ENCODE measurements at regions not wholly inside any gene's neighbourhood (a gene's known extent, or its start where the extent isn't known, plus 50 kb on each side); places are given as distances from the start of the nearest gene placed in this dataset.
"Not testable (repeated sequence)": the region's sequence is repeated elsewhere in the genome, so short reads cannot be mapped to it uniquely, and the experiment has no call there.

DNA sequence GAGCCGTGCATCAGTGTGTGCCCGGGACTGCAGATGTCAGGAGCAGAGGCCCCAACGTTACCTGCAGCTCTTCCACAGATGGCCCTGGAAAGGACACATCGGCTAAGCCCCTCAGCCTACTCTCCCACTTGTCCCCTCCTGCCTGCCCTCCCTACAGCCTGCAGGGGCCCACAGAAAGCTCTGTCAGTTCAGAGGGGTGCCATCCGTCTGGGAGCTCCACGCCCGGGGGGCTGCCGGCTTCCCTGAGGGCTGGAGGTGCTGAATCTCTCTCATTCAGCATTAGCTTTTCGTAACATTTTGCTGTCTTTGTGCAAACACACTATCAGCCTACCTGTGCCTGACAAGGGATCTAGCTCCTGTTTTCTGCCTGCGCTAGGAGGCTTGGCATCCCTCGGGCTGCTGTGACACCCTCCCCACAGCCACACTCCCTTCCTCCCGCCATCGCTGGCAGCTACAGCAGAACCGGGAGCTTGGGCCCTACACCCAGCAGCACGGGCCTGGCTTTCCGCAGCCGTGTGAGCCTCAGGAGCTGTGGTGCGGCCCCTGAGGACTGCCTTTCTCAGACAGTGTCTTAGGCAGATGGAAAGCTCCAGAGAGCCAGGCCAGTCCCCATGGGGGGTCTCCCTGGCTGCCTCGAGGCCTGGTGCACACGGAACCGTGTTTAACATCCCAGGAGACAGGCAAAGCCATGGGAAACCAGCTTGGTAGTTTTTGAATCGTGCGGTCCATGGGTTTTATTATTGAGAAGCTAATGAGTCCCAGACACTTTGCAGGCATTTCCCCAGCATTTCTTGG is 198.3 kb upstream of the B3GAT1 start:
- Mint-ChIP-seq H3K4me1 (no peaks in the 10 kb centered on the region), H3K36me3 (no peaks in the 10 kb centered on the region), H3K4me3 (no peak overlapping the region), H3K27me3 (peaks cover 6% of the 10 kb centered on the region), H3K9me3 (no peaks in the 10 kb centered on the region), H3K27ac (no peak overlapping the region)

DNA sequence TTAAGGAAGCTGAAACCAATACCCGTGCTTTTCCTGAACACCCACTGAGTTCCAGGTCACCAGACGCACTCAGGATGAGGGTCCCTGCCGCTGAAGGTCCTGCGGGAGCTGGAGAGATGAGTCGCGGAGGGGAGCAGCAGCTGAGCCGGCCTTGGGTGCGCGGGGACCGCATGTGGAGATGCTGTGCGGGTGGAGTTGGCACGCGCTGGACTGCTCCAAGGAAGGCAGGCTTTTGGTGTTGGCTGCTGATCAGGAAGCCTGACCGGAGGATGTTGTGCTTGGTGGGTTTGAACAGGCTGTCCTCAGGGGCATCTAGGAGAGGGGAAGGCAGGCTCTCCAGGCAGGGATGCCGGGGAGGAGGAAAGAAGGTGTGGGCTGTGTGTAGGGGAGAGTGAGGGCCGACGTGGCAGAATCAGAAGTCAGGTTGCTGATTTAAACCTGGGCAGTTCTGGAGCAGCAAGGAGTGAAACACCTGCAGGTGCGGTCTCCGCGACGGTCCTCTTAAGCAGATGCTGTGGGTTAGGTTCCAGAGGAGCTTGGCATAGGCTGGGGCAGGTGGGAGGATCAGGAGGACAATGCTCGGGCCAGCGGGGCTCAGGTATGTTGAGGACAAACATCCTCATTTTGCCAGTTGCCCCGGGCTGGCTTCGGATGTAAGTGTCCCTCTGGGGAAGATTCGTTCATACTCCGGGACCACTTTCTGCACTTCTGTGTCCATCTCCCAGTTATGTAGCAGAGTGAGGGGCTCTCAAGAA is 197.5 kb upstream of the B3GAT1 start:
- no peaks in the 10 kb centered on the region for H3K4me1 Mint-ChIP-seq
- H3K36me3 Mint-ChIP-seq, result no peaks in the 10 kb centered on the region
- H3K9me3 Mint-ChIP-seq, result no peaks in the 10 kb centered on the region
- peaks cover 6% of the 10 kb centered on the region for H3K27me3 Mint-ChIP-seq
- H3K4me3 Mint-ChIP-seq, result no peak overlapping the region
- no peak overlapping the region for H3K27ac Mint-ChIP-seq

DNA sequence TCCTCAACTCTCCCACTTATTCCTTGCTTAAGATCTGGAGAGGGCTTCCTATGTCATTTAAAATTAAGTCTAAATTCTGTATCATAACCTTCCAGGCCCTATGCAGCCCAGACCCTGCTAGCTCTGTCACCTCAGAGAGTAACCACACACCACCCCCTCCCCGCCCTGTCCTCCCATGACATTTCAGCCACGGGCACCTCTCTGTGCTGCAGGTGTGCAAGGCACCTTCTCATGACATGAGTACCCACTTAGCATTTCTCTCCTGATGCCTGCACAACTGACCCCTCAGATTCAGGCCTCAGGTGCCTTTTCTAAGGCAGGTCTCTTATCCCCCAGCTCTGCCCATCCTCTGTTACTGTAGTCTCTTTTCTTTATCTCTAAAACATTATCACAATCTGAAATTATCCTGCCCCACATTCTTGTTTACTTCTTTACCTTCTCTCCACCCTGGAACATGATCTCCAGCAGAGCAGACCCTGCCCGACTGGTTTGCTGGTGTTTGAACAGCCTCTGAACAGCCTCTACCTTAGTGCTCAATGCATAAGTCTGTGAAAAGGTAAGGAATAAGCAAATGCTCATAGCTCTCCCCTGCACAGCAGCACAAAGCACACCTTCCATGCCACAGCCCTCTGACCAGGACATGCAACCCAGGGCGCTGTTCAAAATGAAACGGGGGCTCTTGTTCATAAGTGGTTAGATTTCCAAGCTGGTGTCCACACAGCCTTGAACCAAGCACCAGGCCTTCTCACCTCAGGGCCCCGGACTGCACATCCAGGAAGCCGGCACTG is 196.1 kb upstream of the B3GAT1 start:
- H3K9me3 Mint-ChIP-seq, result no peaks in the 10 kb centered on the region
- H3K27me3 Mint-ChIP-seq, result peaks cover 6% of the 10 kb centered on the region
- no peaks in the 10 kb centered on the region for H3K36me3 Mint-ChIP-seq
- H3K27ac Mint-ChIP-seq, result no peak overlapping the region
- H3K4me1 Mint-ChIP-seq, result no peaks in the 10 kb centered on the region
- no peak overlapping the region for H3K4me3 Mint-ChIP-seq

DNA sequence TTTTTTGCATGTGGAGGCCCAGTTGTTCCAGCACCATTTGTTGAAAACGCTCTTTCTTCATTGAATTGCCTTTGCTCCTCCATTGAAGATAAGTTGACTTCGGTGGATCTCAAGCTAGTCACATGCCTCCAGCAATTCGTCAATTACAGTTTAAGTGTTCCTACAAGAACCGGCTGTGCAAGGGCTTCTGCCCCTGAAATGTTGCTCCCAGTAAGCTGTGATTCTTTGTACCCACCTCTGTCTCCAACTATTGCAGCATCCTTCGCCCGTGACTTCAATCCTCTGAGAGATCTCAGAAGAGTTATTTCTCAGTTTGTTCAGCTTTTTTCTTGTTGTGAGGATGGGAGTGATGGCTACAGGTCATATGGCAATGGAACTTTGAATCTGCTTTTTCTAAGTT is 194.2 kb upstream of the B3GAT1 start:
- peaks cover 4% of the 10 kb centered on the region for H3K9me3 Mint-ChIP-seq
- no peak overlapping the region for H3K4me3 Mint-ChIP-seq
- no peak overlapping the region for H3K27ac Mint-ChIP-seq
- no peaks in the 10 kb centered on the region for H3K36me3 Mint-ChIP-seq
- peaks cover 10% of the 10 kb centered on the region for H3K27me3 Mint-ChIP-seq
- no peaks in the 10 kb centered on the region for H3K4me1 Mint-ChIP-seq

DNA sequence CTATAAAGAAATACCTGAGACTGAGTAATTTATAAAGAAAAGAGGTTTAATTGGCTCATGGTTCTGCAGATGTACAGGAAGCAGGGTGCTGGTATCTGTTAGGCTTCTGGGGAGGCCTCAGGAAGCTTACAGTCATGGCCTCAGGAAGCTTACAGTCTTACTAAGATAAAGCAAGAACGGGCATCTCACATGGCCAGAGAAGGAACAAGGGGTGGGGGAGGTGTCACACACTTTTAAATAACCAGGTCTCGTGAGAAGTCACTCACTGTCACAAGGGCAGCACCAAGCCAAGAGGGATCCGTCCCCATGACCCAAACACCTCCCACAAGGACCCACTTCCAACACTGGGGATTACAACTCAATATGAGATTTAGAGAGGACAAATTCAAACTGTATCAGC is 192.8 kb upstream of the B3GAT1 start:
- no peak overlapping the region for H3K27ac Mint-ChIP-seq
- H3K27me3 Mint-ChIP-seq, result peaks cover 13% of the 10 kb centered on the region
- no peak overlapping the region for H3K4me3 Mint-ChIP-seq
- peaks cover 4% of the 10 kb centered on the region for H3K9me3 Mint-ChIP-seq
- H3K4me1 Mint-ChIP-seq, result no peaks in the 10 kb centered on the region
- no peaks in the 10 kb centered on the region for H3K36me3 Mint-ChIP-seq

DNA sequence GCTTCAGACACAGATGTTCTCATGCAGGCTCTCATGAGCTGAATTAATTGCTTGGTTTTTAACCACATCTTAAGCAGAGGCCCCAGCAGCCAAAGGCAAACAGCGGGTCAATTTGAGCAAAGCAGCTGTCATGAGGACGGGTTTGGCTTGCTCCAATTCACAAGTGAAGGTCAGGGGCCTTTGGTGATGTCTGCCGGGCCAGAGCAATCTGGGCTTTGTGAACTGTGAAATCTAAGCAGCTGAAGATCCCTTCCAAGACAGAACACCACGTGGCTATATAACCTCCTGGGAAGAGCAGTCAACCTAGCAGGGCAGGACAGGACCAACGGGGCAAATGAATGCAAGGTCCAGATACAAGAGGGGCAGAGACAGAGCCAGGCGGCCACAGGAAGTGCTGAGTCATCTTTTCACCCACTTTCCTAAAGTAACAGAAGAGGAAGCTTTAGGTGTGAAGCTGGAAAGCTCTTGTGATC is 187.3 kb upstream of the B3GAT1 start:
- H3K9me3 Mint-ChIP-seq, result peaks cover 4% of the 10 kb centered on the region
- H3K4me1 Mint-ChIP-seq, result no peaks in the 10 kb centered on the region
- H3K27me3 Mint-ChIP-seq, result peaks cover 8% of the 10 kb centered on the region
- no peak overlapping the region for H3K27ac Mint-ChIP-seq
- no peaks in the 10 kb centered on the region for H3K36me3 Mint-ChIP-seq
- H3K4me3 Mint-ChIP-seq, result no peak overlapping the region

DNA sequence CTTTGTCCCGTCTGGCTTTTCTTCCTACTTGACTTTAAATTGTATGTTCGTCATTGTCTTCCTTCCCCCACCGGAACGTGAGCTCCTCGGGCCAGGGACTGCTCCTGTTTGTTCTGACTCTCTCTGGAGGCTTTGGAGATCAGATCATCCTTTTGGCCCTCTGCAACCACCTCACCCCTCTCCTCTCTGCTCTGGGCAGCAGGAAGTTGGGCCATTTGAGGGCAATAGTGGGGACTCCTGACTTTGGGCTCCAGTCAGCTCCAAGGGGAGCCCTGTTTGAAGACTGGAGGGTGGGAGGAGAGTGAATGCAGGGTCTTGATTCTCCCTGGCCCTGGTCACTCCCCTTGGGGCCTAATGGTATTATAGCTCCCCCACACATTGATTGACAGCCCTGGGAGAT is 186.3 kb upstream of the B3GAT1 start:
- peaks cover 9% of the 10 kb centered on the region for H3K27me3 Mint-ChIP-seq
- no peak overlapping the region for H3K4me3 Mint-ChIP-seq
- H3K27ac Mint-ChIP-seq, result no peak overlapping the region
- peaks cover 4% of the 10 kb centered on the region for H3K9me3 Mint-ChIP-seq
- H3K36me3 Mint-ChIP-seq, result no peaks in the 10 kb centered on the region
- H3K4me1 Mint-ChIP-seq, result no peaks in the 10 kb centered on the region

DNA sequence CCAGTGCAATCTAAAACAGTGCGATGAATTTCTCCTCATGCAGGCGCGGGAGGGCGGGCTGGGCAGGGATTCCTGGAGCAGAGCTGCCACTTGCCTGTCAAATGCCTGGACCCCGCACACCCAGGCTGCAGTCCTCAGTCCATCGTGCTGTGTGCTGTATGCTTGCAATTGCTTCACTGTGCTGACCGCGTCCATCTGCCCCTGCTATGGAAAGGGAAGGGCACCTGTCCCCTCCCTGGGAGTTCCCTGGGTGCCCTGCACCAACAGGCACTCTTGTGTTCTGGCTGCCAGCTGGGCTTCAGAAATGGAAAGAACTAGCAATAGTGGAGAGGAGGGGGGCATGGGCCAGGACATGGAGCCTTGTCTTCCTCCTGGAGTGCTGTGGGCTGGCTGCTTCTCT is 185.4 kb upstream of the B3GAT1 start:
- no peak overlapping the region for H3K4me3 Mint-ChIP-seq
- H3K36me3 Mint-ChIP-seq, result no peaks in the 10 kb centered on the region
- H3K4me1 Mint-ChIP-seq, result no peaks in the 10 kb centered on the region
- no peak overlapping the region for H3K27ac Mint-ChIP-seq
- H3K9me3 Mint-ChIP-seq, result peaks cover 4% of the 10 kb centered on the region
- peaks cover 9% of the 10 kb centered on the region for H3K27me3 Mint-ChIP-seq

DNA sequence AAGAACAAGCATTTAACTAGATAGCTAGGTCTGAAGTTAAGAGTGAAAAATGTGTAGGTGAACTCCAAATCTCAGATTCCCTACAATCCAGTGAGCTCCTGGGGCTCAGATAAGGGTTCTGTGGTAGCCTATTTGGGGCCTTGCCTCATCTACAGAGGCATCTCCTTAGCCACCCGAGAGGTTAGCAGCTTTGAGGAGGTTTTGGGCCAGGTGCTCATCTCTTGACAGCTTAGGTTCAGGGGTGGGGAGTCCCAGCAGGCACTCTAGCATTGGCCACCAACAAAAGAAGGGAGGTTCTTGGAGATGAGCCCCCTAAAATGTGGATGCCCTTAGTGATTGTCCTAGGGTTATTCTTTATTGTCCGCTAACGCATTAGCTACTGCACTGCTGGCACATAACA is 184.4 kb upstream of the B3GAT1 start:
- H3K4me3 Mint-ChIP-seq, result no peak overlapping the region
- peaks cover 6% of the 10 kb centered on the region for H3K27me3 Mint-ChIP-seq
- H3K9me3 Mint-ChIP-seq, result peaks cover under 1% of the 10 kb centered on the region
- H3K27ac Mint-ChIP-seq, result no peak overlapping the region
- H3K4me1 Mint-ChIP-seq, result no peaks in the 10 kb centered on the region
- no peaks in the 10 kb centered on the region for H3K36me3 Mint-ChIP-seq

DNA sequence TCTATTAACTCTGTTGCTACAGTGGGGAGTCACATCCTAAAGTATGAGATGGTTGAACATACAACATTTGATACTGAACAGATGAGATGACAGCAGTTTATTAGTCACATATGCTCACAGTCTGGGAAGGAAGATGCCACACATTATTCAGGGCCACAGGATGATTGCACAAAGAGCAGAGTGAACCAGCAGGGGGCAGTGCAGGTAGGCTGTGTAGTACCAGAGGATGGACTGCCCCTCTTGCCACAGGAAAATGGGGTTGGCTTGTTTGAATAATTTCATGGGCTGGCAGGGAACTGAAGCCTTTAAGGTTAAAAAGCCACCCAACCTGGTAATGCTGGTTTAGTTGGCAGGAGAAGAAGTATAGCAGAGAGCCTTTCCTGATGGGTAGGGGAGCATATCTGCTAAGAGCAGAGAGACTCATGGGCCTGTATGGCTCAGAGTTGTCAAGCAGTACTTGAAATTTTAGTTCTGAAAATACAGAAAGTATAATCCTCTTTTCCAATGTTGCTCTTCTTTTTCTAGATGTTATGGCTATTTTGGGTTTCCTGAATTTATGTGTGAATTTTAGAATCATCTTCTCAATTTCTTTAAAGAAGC is 180.4 kb upstream of the B3GAT1 start:
- Mint-ChIP-seq H3K4me1 (no peaks in the 10 kb centered on the region), H3K27me3 (peaks cover 9% of the 10 kb centered on the region), H3K36me3 (no peaks in the 10 kb centered on the region), H3K4me3 (no peak overlapping the region), H3K9me3 (no peaks in the 10 kb centered on the region), H3K27ac (no peak overlapping the region)

DNA sequence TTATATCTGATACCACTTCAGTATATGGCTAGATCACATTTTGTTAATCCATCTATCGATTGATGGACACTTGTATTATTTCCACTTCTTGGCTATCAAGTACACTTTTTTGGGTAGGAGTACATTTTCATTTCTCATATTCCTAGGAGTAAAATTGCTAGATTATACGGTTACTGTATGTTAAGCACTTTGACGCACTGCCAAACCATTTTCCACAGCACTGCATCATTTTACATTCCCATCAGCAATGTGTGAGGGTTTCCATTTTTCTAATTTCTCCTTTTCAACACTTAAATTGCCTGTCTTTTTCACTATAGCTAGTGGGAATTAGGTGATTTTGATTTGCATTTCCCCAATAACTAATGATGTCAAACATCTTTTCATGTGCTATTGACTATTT is 179.3 kb upstream of the B3GAT1 start:
- Mint-ChIP-seq H3K27ac (no peak overlapping the region), H3K4me3 (no peak overlapping the region), H3K9me3 (no peaks in the 10 kb centered on the region), H3K4me1 (no peaks in the 10 kb centered on the region), H3K36me3 (no peaks in the 10 kb centered on the region), H3K27me3 (peaks cover 13% of the 10 kb centered on the region)

DNA sequence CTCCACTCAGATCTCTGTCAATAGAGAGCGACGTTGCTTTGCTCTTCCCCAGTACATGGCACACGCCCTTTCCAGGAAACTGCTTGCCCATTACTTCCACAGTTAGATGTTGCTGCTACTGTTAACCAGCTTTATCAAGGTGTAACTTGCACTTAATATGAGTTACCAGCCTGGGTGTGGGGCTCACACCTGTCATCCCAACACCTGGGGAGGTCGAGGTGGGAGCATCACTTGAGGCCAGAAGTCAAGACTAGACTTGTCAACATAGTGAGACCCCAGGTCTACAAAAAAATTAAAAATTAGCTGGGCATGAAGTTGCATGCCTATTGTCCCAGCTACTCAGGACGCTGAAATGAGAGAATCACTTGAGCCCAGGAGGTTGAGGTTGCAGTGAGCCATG is 177.1 kb upstream of the B3GAT1 start:
- H3K4me3 Mint-ChIP-seq, result no peak overlapping the region
- H3K27me3 Mint-ChIP-seq, result peaks cover 13% of the 10 kb centered on the region
- no peaks in the 10 kb centered on the region for H3K9me3 Mint-ChIP-seq
- no peak overlapping the region for H3K27ac Mint-ChIP-seq
- no peaks in the 10 kb centered on the region for H3K4me1 Mint-ChIP-seq
- H3K36me3 Mint-ChIP-seq, result no peaks in the 10 kb centered on the region

DNA sequence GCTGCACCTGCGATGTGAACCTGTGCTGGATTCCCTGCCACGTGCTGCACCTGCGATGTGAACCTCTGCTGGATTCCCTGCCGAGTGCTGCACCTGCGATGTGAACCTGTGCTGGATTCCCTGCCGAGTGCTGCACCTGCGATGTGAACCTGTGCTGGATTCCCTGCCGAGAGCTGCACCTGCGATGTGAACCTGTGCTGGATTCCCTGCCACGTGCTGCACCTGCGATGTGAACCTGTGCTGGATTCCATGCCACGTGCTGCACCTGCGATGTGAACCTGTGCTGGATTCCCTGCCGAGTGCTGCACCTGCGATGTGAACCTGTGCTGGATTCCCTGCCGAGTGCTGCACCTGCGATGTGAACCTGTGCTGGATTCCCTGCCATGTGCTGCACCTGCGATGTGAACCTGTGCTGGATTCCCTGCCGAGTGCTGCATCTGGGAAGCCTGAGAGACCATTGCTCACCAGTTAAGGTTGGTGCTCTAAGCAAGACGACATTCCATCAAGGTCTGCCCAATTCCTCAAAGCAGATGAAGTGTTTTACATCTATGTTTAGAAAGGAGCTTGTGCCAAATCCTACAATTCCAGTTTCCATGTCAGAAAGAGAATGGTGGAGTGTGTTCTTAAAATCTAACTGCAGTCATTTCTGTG is 176.5 kb upstream of the B3GAT1 start:
- H3K9me3 Mint-ChIP-seq, H3K36me3 Mint-ChIP-seq, H3K4me1 Mint-ChIP-seq, H3K4me3 Mint-ChIP-seq, H3K27ac Mint-ChIP-seq: not testable (repeated sequence)
- H3K27me3 Mint-ChIP-seq, result peaks cover 14% of the 10 kb centered on the region

DNA sequence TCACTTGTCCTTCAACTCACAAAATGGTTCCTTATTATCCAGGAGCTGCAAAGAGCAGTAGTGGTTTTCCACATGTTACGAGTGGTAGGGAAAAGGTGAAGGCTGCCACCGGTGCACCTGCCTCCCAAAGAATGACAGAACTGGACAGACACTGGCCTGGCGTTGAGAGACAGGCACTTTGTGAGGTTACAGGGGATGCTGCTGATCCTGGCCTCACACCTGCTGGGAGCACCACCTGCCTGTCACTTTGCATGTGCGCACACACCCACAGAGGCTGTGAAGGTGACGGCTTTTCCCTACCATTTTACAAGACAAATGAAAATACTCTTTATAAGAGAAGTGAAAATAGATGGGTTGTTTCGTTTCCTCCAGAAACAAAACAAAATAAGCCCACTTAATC is 175.3 kb upstream of the B3GAT1 start:
- Mint-ChIP-seq H3K9me3 (no peaks in the 10 kb centered on the region), H3K4me3 (no peak overlapping the region)

DNA sequence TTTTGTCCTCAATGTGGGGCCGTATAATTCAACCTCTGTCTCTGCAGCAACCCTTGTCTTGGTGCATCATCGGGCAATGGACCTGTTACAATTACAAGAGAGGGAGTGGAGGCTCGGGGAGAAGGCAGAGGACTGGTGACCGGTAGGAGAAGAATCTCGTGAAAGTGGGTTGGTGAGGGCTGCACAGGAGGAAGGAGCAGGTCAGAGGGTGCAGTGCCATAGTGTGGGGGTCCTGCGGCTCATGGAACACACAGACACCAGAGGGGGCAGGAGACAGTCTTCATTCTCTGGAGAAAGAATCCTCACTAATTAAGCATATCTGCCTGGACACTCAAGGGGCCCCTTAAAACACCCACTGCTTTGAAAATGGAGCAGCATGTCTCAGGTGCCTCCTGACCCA is 174.7 kb upstream of the B3GAT1 start:
- Mint-ChIP-seq H3K36me3 (no peaks in the 10 kb centered on the region), H3K4me3 (no peak overlapping the region), H3K27me3 (peaks cover 16% of the 10 kb centered on the region), H3K4me1 (peaks cover 9% of the 10 kb centered on the region), H3K27ac (no peak overlapping the region), H3K9me3 (no peaks in the 10 kb centered on the region)

More for the DNA sequence above, 175.3 kb upstream of the B3GAT1 start:
- H3K36me3 Mint-ChIP-seq, result no peaks in the 10 kb centered on the region
- H3K27me3 Mint-ChIP-seq, result peaks cover 16% of the 10 kb centered on the region
- H3K27ac Mint-ChIP-seq, result no peak overlapping the region
- H3K4me1 Mint-ChIP-seq, result peaks cover 9% of the 10 kb centered on the region
